HEK293 (cell line): ENCODE measurements at regions not wholly inside any gene's neighbourhood (a gene's known extent, or its start where the extent isn't known, plus 50 kb on each side); places are given as distances from the start of the nearest gene placed in this dataset.

Experiments used
- ZFP41 ChIP-seq: fragments of 450-650 bp; formaldehyde crosslinking; IDR thresholded peaks from 2 replicates; pipeline ENCODE4 v1.5.1; 2016; ENCODE audit warnings: missing biosample characterization, missing genetic modification characterization, borderline replicate concordance
- ZNF140 ChIP-seq: fragments of 450-650 bp; formaldehyde crosslinking; IDR thresholded peaks from 2 replicates; pipeline ENCODE4 v1.5.1; 2016; ENCODE audit warnings: missing biosample characterization, missing genetic modification characterization
- ZNF146 ChIP-seq: fragments of 450-650 bp; formaldehyde crosslinking; IDR thresholded peaks from 2 replicates; pipeline ENCODE4 v1.5.1; 2016; ENCODE audit warnings: missing biosample characterization, missing genetic modification characterization
- ZNF544 ChIP-seq: fragments of 450-650 bp; formaldehyde crosslinking; IDR thresholded peaks from 2 replicates; pipeline ENCODE4 v1.5.0; 2017; ENCODE audit warnings: missing biosample characterization, missing genetic modification characterization
- TF ChIP-seq, protein P1 (sequence below): fragments of 450-650 bp; formaldehyde crosslinking; IDR thresholded peaks from 2 replicates; pipeline ENCODE4 v1.5.1; 2016; ENCODE audit warnings: missing biosample characterization, missing genetic modification characterization
- TF ChIP-seq, protein P2 (sequence below): fragments of 450-650 bp; formaldehyde crosslinking; IDR thresholded peaks from 2 replicates; pipeline ENCODE4 v1.5.1; 2017; ENCODE audit warnings: missing biosample characterization, missing genetic modification characterization
- TF ChIP-seq, protein P3 (sequence below): fragments of 450-650 bp; formaldehyde crosslinking; IDR thresholded peaks from 2 replicates; pipeline ENCODE4 v1.5.1; 2016; ENCODE audit warnings: missing biosample characterization, missing genetic modification characterization

DNA sequence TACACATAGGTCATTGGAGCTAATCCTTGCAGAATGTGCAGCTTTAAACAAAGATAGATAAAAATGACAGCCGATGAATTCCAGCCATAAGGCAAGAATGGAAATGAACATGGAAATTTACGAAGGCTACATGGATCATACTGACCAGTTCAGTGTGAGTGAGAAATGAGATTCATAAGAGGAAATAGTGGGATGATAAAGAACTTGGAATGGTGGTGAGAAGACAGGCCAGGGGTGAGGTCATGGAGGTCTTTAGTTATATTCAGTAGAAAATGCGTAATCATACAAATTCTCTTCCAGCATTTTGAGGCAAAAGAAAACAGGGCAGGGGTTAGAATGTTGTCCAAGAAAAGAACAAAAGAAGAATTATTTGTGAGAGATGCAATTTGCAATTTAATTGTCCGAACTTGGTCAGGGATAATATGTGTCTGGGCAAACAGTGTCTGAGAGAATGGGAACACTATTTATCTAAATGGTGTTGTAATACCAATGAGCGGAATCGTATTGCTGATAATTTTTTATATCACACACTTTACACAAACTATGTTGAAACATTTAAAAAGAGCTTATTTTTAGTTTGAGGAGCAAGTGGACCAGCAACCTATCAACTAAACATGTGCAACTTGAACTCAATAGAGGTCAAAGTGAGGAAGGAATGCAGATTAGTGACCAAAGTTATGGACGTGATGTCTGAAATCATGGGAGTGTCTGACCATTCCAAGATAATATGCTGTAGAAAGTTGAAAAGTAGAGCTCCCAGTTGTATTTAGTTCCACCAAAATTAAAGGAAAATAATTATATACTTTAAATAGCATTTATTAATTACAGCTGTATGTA lies 739.0 kb upstream of the NCAM2 start:
- TF ChIP-seq, protein P1, sequence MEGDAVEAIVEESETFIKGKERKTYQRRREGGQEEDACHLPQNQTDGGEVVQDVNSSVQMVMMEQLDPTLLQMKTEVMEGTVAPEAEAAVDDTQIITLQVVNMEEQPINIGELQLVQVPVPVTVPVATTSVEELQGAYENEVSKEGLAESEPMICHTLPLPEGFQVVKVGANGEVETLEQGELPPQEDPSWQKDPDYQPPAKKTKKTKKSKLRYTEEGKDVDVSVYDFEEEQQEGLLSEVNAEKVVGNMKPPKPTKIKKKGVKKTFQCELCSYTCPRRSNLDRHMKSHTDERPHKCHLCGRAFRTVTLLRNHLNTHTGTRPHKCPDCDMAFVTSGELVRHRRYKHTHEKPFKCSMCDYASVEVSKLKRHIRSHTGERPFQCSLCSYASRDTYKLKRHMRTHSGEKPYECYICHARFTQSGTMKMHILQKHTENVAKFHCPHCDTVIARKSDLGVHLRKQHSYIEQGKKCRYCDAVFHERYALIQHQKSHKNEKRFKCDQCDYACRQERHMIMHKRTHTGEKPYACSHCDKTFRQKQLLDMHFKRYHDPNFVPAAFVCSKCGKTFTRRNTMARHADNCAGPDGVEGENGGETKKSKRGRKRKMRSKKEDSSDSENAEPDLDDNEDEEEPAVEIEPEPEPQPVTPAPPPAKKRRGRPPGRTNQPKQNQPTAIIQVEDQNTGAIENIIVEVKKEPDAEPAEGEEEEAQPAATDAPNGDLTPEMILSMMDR, result no peak
- TF ChIP-seq ZFP41 (tag by site-specific recombination) (no peak), ZNF146 (tag by site-specific recombination) (no peak), ZNF544 (tag by site-specific recombination) (no peak), ZNF140 (tag by site-specific recombination) (no peak)
- TF ChIP-seq, protein P2, sequence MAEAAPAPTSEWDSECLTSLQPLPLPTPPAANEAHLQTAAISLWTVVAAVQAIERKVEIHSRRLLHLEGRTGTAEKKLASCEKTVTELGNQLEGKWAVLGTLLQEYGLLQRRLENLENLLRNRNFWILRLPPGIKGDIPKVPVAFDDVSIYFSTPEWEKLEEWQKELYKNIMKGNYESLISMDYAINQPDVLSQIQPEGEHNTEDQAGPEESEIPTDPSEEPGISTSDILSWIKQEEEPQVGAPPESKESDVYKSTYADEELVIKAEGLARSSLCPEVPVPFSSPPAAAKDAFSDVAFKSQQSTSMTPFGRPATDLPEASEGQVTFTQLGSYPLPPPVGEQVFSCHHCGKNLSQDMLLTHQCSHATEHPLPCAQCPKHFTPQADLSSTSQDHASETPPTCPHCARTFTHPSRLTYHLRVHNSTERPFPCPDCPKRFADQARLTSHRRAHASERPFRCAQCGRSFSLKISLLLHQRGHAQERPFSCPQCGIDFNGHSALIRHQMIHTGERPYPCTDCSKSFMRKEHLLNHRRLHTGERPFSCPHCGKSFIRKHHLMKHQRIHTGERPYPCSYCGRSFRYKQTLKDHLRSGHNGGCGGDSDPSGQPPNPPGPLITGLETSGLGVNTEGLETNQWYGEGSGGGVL (tag by site-specific recombination), result no peak
- TF ChIP-seq, protein P3, sequence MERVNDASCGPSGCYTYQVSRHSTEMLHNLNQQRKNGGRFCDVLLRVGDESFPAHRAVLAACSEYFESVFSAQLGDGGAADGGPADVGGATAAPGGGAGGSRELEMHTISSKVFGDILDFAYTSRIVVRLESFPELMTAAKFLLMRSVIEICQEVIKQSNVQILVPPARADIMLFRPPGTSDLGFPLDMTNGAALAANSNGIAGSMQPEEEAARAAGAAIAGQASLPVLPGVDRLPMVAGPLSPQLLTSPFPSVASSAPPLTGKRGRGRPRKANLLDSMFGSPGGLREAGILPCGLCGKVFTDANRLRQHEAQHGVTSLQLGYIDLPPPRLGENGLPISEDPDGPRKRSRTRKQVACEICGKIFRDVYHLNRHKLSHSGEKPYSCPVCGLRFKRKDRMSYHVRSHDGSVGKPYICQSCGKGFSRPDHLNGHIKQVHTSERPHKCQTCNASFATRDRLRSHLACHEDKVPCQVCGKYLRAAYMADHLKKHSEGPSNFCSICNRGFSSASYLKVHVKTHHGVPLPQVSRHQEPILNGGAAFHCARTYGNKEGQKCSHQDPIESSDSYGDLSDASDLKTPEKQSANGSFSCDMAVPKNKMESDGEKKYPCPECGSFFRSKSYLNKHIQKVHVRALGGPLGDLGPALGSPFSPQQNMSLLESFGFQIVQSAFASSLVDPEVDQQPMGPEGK, result no peak
